GM12878 (cell line): ENCODE measurements at regions not wholly inside any gene's neighbourhood (a gene's known extent, or its start where the extent isn't known, plus 50 kb on each side); places are given as distances from the start of the nearest gene placed in this dataset.

Experiments used
- CEBPZ ChIP-seq: fragments of 150-350 bp; IDR thresholded peaks from 2 replicates; pipeline ENCODE4 v1.6.1; 2016; ENCODE audit warnings: low read depth, low read length
- DPF2 ChIP-seq: fragments of 450-650 bp; IDR thresholded peaks from 2 replicates; pipeline ENCODE4 v1.6.1; 2017; ENCODE audit warnings: mild to moderate bottlenecking
- KDM1A ChIP-seq: fragments of 200-600 bp; sonication (generic); IDR thresholded peaks from 2 replicates; pipeline ENCODE4 v1.6.1; 2016; ENCODE audit warnings: borderline replicate concordance
- NR2C1 ChIP-seq: fragments of 450-650 bp; IDR thresholded peaks from 2 replicates; pipeline ENCODE4 v1.6.1; 2017; ENCODE audit warnings: antibody characterized with exemption, mild to moderate bottlenecking, moderate library complexity
- NR2C2 ChIP-seq: IDR thresholded peaks from 2 replicates; pipeline ENCODE4 v1.6.1; 2011; ENCODE audit warnings: borderline replicate concordance, low read depth; ENCODE audit not compliant: control insufficient read depth, insufficient read length
- SMAD5 ChIP-seq: IDR thresholded peaks from 2 replicates; pipeline ENCODE4 v1.6.1; 2016; ENCODE audit warnings: antibody characterized with exemption, low read depth
- USF2 ChIP-seq: IDR thresholded peaks from 2 replicates; pipeline ENCODE4 v1.6.1; 2011; ENCODE audit warnings: low read depth, low read length, improper control_type of control experiment, borderline replicate concordance
- ZNF622 ChIP-seq: fragments of 450-650 bp; IDR thresholded peaks from 2 replicates; pipeline ENCODE4 v1.6.1; 2017; ENCODE audit warnings: mild to moderate bottlenecking, inconsistent platforms
- TF ChIP-seq, protein P1 (sequence below): IDR thresholded peaks from 2 replicates; pipeline ENCODE4 v1.6.1; 2012; ENCODE audit warnings: low read depth, low read length, improper control_type of control experiment

GRCh38 chr2:128733450-128733849 lies 414.8 kb upstream of the HS6ST1 start (continued):
- TF ChIP-seq, protein P1, sequence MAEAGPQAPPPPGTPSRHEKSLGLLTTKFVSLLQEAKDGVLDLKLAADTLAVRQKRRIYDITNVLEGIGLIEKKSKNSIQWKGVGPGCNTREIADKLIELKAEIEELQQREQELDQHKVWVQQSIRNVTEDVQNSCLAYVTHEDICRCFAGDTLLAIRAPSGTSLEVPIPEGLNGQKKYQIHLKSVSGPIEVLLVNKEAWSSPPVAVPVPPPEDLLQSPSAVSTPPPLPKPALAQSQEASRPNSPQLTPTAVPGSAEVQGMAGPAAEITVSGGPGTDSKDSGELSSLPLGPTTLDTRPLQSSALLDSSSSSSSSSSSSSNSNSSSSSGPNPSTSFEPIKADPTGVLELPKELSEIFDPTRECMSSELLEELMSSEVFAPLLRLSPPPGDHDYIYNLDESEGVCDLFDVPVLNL, result no peak
- TF ChIP-seq SMAD5 (no peak), NR2C1 (no peak), CEBPZ (no peak), NR2C2 (no peak), KDM1A (no peak), USF2 (no peak), DPF2 (no peak), ZNF622 (no peak)
